GM19395 (cell line): ENCODE measurements at regions not wholly inside any gene's neighbourhood (a gene's known extent, or its start where the extent isn't known, plus 50 kb on each side); places are given as distances from the start of the nearest gene placed in this dataset.
"Not testable (repeated sequence)": the region's sequence is repeated elsewhere in the genome, so short reads cannot be mapped to it uniquely, and the experiment has no call there.

Source experiments
- ATAC-seq: cut with Tn5 transposase; IDR thresholded peaks from one replicate; pipeline ENCODE4 v1.9.1; 2021; ENCODE audit warnings: mild to moderate bottlenecking, moderate library complexity; ENCODE audit not compliant: unreplicated experiment

GRCh38 chr3:43838009-43838758 lies 147.4 kb downstream of the ABHD5 start:
- no peak for ATAC-seq

- no peak for ATAC-seq
Observed at GRCh38 chr3:43838877-43839276, 148.1 kb downstream of the ABHD5 start.

GRCh38 chr3:43843386-43843785 lies 152.6 kb downstream of the ABHD5 start:
- no peak for ATAC-seq

GRCh38 chr3:43844757-43845156 lies 154.0 kb downstream of the ABHD5 start:
- no peak for ATAC-seq

GRCh38 chr3:43845553-43845952 lies 154.8 kb downstream of the ABHD5 start:
- not testable (repeated sequence) for ATAC-seq

- no peak for ATAC-seq
Observed at GRCh38 chr3:43852066-43852465, 161.3 kb downstream of the ABHD5 start.

- ATAC-seq, result no peak
Observed at GRCh38 chr3:43854283-43854682, 163.5 kb downstream of the ABHD5 start.

- ATAC-seq, result no peak
Observed at GRCh38 chr3:43854916-43855315, 164.2 kb downstream of the ABHD5 start.

- ATAC-seq, result no peak
Observed at GRCh38 chr3:43855674-43856299, 165.0 kb downstream of the ABHD5 start.

GRCh38 chr3:43856351-43856750 lies 165.6 kb downstream of the ABHD5 start:
- ATAC-seq, result no peak

GRCh38 chr3:43856761-43857160 lies 166.0 kb downstream of the ABHD5 start:
- ATAC-seq, result no peak

- no peak for ATAC-seq
Observed at GRCh38 chr3:43857361-43858293, 166.9 kb downstream of the ABHD5 start.

- no peak for ATAC-seq
Observed at GRCh38 chr3:43858294-43858701, 167.6 kb downstream of the ABHD5 start.

GRCh38 chr3:43859766-43860165 lies 169.0 kb downstream of the ABHD5 start:
- ATAC-seq, result no peak

- no peak for ATAC-seq
Observed at GRCh38 chr3:43861635-43862034, 170.9 kb downstream of the ABHD5 start.

- ATAC-seq, result no peak
Observed at GRCh38 chr3:43862470-43862869, 171.7 kb downstream of the ABHD5 start.

GRCh38 chr3:43862992-43863805 lies 172.5 kb downstream of the ABHD5 start:
- ATAC-seq, result no peak

- no peak for ATAC-seq
Observed at GRCh38 chr3:43863966-43864933, 173.5 kb downstream of the ABHD5 start.

GRCh38 chr3:43865351-43865750 lies 174.6 kb downstream of the ABHD5 start:
- ATAC-seq, result no peak
